ENCODE measurements at regions not wholly inside any gene's neighbourhood (a gene's known extent, or its start where the extent isn't known, plus 50 kb on each side); places are given as distances from the start of the nearest gene placed in this dataset.

DNA sequence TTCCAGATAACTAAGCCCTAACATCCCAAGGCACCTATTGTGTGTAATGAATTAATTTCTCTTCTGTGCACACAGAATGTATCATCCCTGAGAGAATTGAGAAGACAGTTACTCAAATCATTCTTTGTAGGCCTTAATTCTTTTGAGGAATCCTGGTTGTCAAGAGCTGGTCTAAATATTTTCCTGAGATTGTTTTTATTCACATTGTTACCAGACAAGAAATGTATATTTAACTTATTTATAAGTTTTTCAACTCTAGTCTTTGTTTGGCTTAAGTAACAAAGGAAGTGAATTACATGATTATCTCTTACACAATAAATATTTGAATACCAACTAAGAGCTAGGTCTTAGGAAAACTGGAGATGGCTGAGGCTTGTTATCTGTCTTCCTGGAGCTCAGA, 169.4 kb downstream of the DACT1 start:
- no peak for DNase-seq
- FAIRE-seq: no peak
- Histone ChIP-seq H3K9ac (ENCODE audit: low read length in 3 of 3) (no peak overlapping the region), H3K9me3 (ENCODE audit: control insufficient read depth in 2 of 3, insufficient read depth in 1 of 3, low read length in 3 of 3) (no peaks in the 10 kb centered on the region), H3K27me3 (ENCODE audit: control insufficient read depth, insufficient read depth, low read length) (no peaks in the 10 kb centered on the region), H3K27ac (ENCODE audit: low read depth in 2 of 2, low read length in 2 of 2) (no peak overlapping the region), H3K36me3 (ENCODE audit: control insufficient read depth in 2 of 3, insufficient read depth in 3 of 3, low read length in 3 of 3) (no peaks in the 10 kb centered on the region), H3K4me1 (ENCODE audit: control insufficient read depth in 2 of 3, insufficient read depth in 2 of 3, low read depth in 1 of 3, low read length in 3 of 3) (no peaks in the 10 kb centered on the region), H3K4me3 (ENCODE audit: low read length in 3 of 3) (no peak overlapping the region)
- TF ChIP-seq, protein P1, sequence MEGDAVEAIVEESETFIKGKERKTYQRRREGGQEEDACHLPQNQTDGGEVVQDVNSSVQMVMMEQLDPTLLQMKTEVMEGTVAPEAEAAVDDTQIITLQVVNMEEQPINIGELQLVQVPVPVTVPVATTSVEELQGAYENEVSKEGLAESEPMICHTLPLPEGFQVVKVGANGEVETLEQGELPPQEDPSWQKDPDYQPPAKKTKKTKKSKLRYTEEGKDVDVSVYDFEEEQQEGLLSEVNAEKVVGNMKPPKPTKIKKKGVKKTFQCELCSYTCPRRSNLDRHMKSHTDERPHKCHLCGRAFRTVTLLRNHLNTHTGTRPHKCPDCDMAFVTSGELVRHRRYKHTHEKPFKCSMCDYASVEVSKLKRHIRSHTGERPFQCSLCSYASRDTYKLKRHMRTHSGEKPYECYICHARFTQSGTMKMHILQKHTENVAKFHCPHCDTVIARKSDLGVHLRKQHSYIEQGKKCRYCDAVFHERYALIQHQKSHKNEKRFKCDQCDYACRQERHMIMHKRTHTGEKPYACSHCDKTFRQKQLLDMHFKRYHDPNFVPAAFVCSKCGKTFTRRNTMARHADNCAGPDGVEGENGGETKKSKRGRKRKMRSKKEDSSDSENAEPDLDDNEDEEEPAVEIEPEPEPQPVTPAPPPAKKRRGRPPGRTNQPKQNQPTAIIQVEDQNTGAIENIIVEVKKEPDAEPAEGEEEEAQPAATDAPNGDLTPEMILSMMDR (IDR thresholded peaks at IDR 0.05; ENCODE audit: borderline replicate concordance, extremely low read depth, insufficient read depth): no peak
- intact Hi-C loops (cut with DNase I): no loop called here

- H3K27me3 ChIP-seq (ENCODE audit: control insufficient read depth, insufficient read depth, low read length): no peaks in the 10 kb centered on the region
- no peak overlapping the region for H3K27ac ChIP-seq (ENCODE audit: low read depth in 2 of 2, low read length in 2 of 2)
- no peaks in the 10 kb centered on the region for H3K9me3 ChIP-seq (ENCODE audit: control insufficient read depth in 2 of 3, insufficient read depth in 1 of 3, low read length in 3 of 3)
- H3K36me3 ChIP-seq (ENCODE audit: control insufficient read depth in 2 of 3, insufficient read depth in 3 of 3, low read length in 3 of 3): no peaks in the 10 kb centered on the region
- no peaks in the 10 kb centered on the region for H3K4me1 ChIP-seq (ENCODE audit: control insufficient read depth in 2 of 3, insufficient read depth in 2 of 3, low read depth in 1 of 3, low read length in 3 of 3)
- no peak for FAIRE-seq
- intact Hi-C loops (cut with DNase I): no loop called here
- H3K4me3 ChIP-seq (ENCODE audit: low read length in 3 of 3): peak overlapping the region in 1 of 3 donors; percentile 32
- no peak for DNase-seq
- TF ChIP-seq, protein P1 (IDR thresholded peaks at IDR 0.05; ENCODE audit: borderline replicate concordance, extremely low read depth, insufficient read depth): no peak
- H3K9ac ChIP-seq (ENCODE audit: low read length in 3 of 3): no peak overlapping the region
Measured at GRCh38 chr14:58808828-58809227, 171.1 kb downstream of the DACT1 start.

- FAIRE-seq (no peak), DNase-seq (no peak)
- no peaks in the 10 kb centered on the region for H3K27me3 ChIP-seq (ENCODE audit: control insufficient read depth, insufficient read depth, low read length)
- no peak overlapping the region for H3K27ac ChIP-seq (ENCODE audit: low read depth in 2 of 2, low read length in 2 of 2)
- no peak overlapping the region for H3K9ac ChIP-seq (ENCODE audit: low read length in 3 of 3)
- no peaks in the 10 kb centered on the region for H3K4me1 ChIP-seq (ENCODE audit: control insufficient read depth in 2 of 3, insufficient read depth in 2 of 3, low read depth in 1 of 3, low read length in 3 of 3)
- TF ChIP-seq, protein P1 (IDR thresholded peaks at IDR 0.05; ENCODE audit: borderline replicate concordance, extremely low read depth, insufficient read depth): no peak
- no peaks in the 10 kb centered on the region for H3K9me3 ChIP-seq (ENCODE audit: control insufficient read depth in 2 of 3, insufficient read depth in 1 of 3, low read length in 3 of 3)
- intact Hi-C loops (cut with DNase I): no loop called here
- no peaks in the 10 kb centered on the region for H3K36me3 ChIP-seq (ENCODE audit: control insufficient read depth in 2 of 3, insufficient read depth in 3 of 3, low read length in 3 of 3)
- no peak overlapping the region for H3K4me3 ChIP-seq (ENCODE audit: low read length in 3 of 3)
Measured at GRCh38 chr14:58809520-58809919, 171.8 kb downstream of the DACT1 start.

Data from kidney (tissue), 13 donors.